GM21423 (cell line): ENCODE measurements at regions not wholly inside any gene's neighbourhood (a gene's known extent, or its start where the extent isn't known, plus 50 kb on each side); places are given as distances from the start of the nearest gene placed in this dataset.

Experiments used
- ATAC-seq: cut with Tn5 transposase; IDR thresholded peaks from one replicate; pipeline ENCODE4 v1.9.1; 2021; ENCODE audit warnings: mild to moderate bottlenecking, moderate library complexity; ENCODE audit not compliant: unreplicated experiment

DNA sequence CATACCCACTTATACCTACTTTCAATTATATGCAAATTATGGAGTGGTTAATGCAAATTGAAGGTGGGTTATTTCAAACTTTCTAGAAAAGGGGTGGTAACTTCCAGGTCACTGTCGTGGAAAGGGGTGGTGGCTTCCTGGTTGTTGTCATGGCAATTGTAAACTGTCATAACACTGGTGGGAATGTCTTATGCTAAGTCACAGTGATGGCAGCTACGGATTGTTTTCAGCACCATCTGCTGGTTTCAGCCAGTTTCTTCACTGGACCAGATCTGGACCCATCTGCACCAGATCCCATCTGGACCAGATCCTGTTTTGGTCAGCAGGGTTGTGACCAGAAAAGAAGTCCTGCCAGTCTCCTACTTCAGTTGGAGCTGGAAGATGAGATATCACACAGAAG is 1469.3 kb downstream of the AACS start:
- ATAC-seq = no peak

DNA sequence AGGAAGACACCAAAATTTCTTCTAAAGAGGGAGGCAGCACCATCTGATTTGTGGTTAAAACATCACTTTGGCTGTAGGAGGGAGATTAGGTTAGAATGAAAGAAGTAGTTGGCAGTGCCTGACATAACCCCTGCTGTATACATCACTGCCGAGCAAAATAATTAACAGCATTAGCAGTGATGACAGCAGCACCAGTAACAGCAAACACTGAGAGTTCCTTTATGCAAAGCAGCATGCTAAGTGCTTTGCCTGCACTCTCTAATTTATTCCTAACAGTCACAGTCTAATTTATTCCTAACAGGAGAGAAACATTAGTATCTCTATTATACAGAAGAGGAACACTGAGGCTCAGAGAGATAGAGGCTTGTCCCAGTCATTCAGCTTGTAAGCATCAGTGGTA is 1469.7 kb downstream of the AACS start:
- no peak for ATAC-seq

DNA sequence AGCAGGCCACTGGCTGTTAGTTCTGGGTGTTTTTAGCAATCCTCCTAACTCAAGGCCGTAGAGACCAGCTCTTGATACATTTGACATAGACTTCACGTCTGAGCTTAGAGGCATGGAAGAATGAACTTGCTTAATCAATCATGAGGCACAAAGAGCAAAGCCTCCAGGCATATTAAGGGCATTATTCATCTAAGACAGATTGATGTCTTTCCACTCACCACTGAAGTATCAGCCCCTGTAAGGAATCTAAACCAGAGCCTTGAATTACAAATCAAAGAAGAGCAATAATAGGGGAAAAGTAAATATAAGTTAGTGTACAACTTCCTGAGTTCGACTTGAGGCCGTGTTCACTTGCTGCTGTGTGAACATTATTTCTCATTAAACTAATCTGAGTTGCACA is 1470.7 kb downstream of the AACS start:
- ATAC-seq = no peak

DNA sequence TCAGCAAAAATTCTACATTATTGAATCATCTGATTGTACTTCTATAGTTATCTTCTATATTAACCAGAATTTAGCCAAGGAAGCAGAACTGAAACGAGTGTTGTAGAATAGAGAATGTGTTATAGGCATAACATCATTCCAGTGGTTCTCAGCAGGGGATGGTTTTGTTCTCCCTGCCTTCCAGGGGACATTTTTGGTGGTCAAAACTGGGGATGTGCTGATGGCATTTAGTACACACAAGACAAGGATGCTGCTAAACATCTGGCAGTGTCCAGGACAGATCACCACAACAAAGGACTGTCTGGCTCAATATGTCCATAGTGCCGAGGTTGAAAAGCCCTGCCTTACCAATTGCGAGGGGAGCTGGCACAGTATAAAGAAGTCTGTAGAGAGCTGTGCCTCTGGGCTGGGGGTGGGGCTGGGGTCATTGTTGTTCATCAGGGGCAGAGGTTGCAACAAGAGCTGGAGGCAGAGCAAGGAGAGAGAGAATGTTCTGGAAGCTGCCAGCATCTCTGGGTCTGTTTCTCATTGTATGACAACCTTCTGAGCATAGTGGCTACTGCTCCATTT is 1472.8 kb downstream of the AACS start:
- no peak for ATAC-seq

DNA sequence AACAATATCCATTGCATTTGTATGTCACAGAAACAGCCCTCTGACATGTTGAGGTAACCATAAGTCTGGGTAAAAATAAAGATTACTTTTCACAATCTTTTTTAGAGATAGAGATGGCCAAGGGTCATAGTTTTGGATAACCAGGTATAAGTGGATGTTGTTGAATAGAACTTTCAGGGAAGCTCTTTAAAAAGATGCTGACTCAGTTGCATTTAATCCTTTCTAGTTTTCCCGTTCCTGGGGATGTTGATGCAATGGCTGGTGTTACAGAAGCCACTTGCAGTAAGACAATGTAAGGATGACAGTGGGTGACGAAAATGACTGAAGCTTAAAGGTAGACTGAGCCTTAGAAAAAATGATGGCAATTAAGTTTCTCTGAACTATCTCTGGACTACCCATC is 1473.7 kb downstream of the AACS start:
- no peak for ATAC-seq

DNA sequence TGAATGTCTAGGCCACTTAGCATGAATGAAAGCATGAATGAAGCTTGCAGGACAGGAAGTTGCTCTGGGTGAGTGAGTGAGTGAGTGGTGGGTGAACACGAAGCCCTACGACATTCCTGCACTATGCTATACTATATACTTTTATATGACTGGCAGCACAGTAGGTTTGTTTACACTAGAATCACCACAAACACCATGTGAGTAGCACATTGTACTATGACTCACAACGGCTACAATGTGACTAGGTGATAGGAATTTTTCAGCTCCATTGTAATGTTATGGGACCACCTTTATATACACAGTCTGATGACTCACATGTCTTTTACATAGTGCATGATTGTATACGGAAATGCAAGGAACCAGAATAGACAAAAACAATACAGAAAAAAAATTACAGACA is 1480.2 kb downstream of the AACS start:
- ATAC-seq = no peak

DNA sequence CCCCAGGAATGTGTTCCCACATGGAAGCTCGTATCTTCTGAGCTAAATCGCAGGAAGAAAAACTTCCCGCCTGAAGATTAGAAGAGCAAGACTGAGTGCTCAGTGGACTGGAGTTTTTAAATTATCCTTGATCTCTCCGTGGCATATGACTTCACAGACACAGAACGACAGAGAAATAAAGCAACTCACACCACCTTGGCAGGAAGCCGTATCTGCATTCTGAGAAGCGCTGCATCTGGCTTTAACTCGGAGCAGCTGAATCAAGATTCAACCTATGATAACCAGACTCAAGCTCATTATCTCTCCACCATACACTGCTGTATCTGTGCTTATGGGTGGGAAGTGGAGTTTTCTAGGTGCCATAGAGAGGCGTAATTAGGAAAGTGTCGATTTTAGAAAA is 1482.7 kb downstream of the AACS start:
- ATAC-seq = no peak

DNA sequence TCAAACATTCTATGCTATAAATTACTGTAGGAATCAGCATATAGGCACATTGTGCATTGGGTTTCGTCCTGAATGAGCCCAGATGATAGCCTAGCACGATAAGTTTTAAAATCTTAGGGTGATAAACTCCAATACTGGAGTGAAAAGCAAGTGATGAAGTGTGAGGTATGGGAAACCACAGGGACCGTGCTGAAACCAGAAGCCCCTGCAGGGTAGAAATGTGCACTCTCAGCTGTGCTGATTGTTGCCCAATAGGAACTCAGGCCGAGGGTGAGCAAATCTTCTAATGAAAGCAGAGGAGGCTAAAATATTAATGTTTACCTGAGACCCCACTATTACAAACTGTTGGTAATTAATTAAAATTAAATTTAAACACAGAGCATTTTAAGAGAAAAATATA is 1486.6 kb downstream of the AACS start:
- no peak for ATAC-seq

DNA sequence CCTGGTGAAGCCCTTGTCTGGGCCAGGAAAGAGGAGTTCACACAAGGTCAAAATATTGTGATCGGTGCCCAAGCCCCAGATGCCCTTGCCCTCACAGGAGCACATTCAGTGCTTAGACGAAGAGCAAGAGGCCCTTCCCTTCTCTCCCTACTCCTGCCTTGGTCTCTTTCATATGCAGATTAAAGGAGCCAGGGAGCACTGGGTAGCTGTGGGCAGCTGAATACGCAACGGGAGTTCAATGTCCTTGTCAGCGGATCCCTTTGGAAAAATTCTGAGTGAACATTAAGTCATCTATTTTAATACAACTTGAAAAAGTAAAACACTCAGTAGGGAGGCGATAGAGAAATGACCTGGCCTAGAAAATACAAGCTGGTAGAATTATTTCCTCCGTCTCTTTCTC is 1489.4 kb downstream of the AACS start:
- ATAC-seq = no peak

DNA sequence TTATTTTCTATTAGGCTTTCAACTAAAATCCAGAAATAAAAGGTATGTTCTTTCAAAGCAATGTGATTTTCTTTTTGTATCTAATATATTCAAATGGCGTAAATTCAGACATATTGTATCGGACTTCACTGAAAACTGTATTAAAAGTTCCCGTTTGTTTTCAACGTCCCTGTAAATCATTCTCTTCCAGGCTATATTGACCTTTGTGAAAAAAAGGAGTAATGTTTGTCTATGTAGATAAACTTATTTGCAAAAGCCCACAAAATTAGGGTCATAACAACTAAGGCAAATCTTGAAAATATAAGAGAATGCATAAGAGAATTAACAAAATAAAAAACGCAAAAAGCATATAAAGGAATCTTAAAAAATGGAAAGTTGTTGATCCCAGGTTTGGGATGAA is 1492.4 kb downstream of the AACS start:
- no peak for ATAC-seq

DNA sequence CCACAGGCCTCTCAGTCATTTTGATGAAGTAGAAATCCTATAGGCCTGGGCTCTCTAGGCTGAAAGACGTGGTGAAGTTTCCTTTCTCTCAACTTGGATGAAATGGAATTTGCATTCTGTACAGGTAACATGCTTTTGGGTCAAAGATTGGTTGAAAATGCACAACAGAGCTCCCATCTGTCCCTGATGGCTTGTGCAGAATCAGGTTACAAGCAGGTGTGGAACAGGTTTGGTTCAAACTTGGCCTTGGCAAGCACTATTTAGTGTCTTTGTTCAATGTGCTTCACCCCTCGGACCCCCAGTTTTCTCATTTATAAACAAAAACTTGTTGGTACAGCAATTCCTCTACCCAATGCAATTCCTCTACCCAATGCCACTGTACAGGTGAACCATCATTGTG is 1493.0 kb downstream of the AACS start:
- ATAC-seq = no peak

DNA sequence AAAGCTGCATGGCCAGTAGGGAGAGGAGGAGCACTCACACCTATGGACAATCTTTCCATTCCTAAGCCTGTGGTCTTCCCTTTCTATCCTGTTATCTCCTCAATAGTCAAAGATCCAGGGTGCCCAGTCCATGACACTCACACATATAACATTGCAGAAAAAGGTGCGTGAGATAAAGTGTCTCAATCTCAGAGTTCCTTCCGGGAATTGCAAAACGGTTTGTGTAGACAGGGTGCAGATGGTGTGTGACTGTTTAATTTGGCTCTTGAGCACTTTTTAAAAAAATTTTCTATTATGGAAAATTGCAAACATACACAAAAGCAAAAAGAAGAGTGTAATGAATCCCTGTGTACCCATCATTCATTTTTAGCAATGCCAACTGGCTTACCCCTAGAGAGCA is 1493.6 kb downstream of the AACS start:
- no peak for ATAC-seq

DNA sequence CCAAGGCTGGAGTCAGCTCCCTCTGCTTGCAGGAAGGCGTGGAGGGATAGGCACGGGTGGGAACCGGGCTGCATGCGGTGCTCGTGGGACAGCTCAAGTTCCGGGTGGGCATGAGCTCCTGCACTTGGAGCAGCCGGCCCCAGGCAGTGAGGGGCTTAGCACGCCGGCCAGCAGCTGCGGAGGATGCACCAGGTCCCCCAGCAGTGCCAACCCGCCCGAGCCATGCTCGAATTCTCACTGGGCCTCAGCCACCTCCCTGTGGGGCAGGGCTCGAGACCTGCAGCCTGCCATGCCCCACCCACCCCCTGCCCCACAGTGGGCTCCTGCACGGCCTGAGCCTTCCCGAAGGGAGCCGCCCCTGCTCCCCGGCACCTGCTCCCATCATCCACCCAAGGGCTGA is 1501.8 kb downstream of the AACS start:
- no peak for ATAC-seq

DNA sequence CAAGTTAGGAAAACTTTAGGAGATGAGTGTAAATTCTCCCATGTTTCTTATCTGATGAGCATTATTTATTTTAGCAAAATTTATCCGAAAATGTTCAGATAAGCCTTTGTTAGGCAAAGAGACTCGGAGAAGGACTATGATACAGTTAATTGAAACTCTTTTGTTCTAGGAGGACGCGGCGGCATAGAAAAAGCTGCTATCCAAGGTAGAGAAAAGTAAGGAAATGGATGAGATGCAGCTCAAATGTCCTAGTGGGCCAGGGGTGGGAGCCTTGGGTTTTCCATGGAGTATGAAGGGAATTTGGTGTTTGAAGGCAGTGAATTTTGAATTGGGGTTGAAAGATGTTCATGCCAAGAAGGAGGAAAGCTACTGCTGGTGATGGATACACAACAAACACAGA is 1504.5 kb downstream of the AACS start:
- ATAC-seq = no peak

DNA sequence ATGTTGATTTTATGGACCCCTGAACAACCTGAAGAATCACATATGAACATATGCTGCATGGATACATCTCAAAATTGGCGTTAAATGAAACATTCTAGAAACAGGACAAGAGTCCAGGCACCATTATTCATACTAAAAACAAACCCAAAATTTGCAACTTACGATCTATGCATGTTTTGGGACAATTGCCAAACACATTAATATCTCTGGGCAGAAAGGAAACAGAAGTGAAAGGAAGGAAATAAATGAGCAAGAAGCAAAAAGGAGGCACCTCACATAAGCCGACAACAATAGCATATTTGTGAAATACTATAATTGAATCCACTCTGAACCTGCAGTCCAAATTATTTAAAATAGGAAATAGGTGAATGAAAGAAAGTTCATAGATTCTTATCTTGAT is 1505.3 kb downstream of the AACS start:
- ATAC-seq = no peak

DNA sequence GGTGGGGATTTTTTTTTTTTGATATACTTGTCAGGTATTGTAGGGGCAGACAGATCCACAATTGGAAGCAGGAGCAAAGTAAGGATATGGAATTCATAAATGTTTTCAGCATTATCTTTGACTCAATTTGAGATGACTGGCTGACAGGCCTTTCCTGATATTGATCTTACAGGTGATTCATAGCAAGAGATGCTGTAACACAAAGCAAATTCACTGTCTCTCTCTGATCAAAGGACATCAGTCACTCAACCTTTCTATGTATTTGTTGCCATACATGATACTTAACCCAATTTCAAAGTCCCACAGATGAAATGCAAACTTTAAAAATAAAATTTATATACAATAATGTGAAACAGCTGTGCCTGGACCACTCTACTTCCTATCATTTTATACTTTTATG is 1506.9 kb downstream of the AACS start:
- no peak for ATAC-seq

DNA sequence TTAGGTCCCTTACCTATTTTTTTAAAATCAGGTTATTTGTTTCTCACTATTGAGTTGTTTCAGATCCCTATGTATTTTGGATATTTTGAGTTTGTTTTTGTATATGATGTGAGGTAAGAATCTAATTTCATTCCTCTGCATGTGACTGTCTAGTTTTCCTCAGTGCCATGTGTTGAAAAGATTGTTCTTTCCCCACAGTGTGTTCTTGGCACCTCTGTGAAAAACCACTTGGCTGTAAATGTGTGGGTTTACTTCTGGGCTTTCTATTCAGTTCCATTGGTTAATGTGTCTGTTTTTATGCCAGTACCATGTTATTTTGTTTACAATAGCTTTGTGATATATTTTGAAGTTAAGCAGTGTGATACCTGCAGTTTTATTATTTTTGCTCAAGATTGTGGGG is 1516.4 kb downstream of the AACS start:
- no peak for ATAC-seq

DNA sequence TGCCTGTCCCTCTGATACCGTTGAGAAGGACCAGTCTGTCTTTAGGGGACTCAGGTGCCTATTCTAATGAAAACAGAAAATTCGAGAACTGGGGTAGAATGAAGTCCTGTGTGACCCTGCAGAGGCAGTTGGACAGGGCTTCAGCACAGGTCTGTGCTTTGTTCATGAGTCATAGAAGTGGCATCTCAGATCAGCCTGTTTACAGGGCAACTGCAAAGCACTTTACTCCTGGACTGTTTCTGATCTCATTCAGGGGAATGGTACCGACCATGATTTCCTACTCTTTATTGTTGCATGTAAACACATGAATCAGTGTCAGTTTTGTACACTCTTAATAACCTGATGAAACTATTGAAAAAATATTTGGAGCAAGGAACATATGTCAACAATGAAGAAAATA is 1517.0 kb downstream of the AACS start:
- ATAC-seq = no peak

DNA sequence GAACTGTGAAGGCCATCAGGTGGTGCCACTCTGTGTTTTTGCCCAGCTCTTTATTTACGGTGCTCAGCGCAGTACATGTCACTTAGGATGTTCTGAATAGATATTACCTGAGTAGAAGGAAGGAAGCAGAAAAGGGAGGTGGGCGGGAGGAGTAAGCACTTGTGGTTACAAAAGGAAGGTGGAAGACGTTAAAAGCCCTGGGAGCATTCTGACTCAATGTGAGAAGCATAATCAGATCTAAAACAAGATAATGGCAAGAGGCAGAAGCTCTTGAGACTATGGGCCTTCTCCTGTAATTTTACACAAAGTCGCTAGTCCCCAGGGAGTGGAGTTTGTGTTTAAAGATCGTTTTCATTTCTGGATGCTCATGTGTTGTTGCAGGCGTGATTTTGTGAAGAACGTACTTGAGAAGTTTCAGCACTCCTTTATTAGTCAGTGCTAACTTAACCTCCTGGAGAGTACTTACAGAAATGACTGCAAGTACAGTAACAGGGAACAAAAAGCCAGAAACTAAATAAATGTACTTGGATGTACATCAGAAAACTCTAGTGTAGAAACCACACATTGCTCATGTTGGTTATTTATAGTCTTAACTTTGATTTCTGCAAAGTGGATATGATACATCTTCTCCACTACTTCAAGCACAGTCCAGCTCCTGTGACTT is 1523.5 kb downstream of the AACS start:
- no peak for ATAC-seq

DNA sequence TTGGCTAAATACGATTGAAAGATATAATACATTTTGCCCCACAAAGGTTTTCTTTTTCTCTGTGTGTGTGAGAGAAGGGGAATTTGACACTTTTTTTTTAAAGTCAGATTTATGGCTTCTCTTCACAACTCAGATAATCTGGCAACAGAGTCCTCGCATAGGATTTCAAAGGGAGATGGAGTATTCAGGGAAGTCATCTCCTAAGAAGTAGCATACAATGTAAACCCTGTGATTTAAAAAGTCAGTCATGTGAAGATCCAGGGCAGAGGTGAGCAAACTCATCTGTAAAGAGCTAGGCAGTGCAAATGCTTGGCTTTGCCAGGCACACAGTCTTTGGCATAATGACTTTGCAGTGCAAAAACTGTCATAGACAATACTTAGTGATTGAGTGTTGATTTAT is 1526.3 kb downstream of the AACS start:
- no peak for ATAC-seq

DNA sequence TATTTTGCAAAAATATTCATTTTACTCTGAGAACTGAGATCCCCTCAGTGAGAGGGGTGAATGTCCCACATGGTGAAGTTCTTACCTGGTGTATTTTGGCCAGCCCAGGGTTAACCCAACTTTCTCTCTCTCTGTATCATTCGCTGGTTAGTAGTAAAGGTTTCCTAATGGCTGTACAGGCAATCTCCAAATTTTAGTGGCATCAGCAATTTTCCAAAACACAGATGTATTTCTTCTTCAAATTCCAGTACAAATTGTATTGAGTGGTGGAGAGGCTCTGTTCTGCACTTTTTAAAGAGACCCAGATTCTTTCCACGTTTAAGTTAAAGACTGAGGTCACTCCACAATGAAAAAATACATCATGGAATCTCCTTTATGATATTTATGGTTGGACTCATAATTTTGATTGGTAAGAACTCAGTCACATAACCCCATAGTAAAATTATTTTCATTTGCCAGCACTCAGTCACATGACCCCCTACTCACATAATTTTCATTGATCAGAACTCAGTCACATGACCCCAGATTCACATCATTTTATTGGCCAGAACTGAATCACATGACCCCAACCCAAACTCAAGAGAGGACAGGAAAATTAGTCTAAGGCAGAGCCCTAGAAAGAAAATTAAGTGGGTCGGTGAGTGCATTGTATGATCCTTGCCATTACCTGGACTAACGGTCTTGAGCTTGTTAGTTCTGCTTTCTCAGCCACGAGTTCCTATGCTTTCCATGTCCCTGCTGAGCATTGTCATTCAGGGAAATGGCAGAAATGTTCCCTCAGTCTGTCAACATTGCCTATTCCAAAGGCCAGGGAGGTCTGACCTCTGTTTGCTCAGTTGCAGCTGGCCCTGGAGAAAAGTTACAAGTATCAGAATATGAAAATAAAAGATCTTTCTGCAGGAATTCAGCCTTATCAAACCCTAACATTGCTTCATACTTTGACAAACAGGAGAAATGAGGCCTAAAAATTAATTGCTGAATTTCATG is 1536.2 kb downstream of the AACS start:
- no peak for ATAC-seq

DNA sequence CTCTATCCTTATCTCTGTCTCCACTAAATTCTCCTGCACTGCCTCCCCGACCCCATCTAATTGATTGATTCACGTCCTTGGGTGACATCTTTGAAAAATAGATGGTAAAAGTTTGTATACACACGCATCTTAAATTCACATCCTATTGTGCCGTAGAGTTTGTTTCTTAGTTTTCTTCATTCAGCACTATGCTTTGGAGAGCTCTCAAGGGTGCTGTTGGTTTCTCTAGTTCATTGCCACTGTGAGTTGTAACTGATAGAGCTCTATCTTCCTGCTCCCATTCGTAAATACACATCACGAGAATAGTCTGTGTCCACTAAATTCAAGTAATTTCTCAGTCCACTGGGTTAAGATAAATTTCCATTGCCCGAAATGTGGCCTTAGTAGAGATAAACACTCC is 1537.4 kb downstream of the AACS start:
- ATAC-seq = no peak
